PFSK-1 (cell line): ENCODE measurements at regions not wholly inside any gene's neighbourhood (a gene's known extent, or its start where the extent isn't known, plus 50 kb on each side); places are given as distances from the start of the nearest gene placed in this dataset.

Experiments
- FOXP2 ChIP-seq: optimal IDR thresholded peaks from 2 replicates; pipeline ENCODE3; 2011; ENCODE audit warnings: borderline replicate concordance, control low read depth, inconsistent platforms; ENCODE audit not compliant: insufficient read depth; ENCODE audit errors: extremely low read length, extremely low read depth
- POLR2AphosphoS5 ChIP-seq: IDR thresholded peaks from 2 replicates; pipeline ENCODE4 v1.6.1; 2012; ENCODE audit warnings: low read depth, mild to moderate bottlenecking, control low read depth, low read length, moderate library complexity
- REST ChIP-seq, 2 experiments: IDR thresholded peaks; 2 replicates each; pipeline versions ENCODE4 v1.6.1 to v1.8.0; 2011 to 2012; ENCODE audit warnings: low read depth in 2 of 2, low read length in 2 of 2, control low read depth in 1 of 2, inconsistent platforms in 1 of 2, mild to moderate bottlenecking in 1 of 2, moderate library complexity in 1 of 2; ENCODE audit not compliant: insufficient read depth in 1 of 2
- SIN3A ChIP-seq: IDR thresholded peaks from 2 replicates; pipeline ENCODE4 v1.6.1; 2012; ENCODE audit warnings: mild to moderate bottlenecking, low read length, moderate library complexity, borderline replicate concordance; ENCODE audit not compliant: insufficient read depth
- TAF1 ChIP-seq: IDR thresholded peaks from 2 replicates; pipeline ENCODE4 v1.6.1; 2012; ENCODE audit warnings: low read length, control low read depth, borderline replicate concordance; ENCODE audit not compliant: insufficient read depth

- TF ChIP-seq FOXP2 (no peak), POLR2AphosphoS5 (no peak), TAF1 (no peak), REST (IDR thresholded peaks at IDR 0.05; ENCODE audit: insufficient read depth in 1 of 2, low read depth in 2 of 2, low read length in 2 of 2) (no peak)
Measured at GRCh38 chr9:89760123-89760522, 155.3 kb downstream of the GADD45G start.

- TF ChIP-seq REST (IDR thresholded peaks at IDR 0.05; ENCODE audit: insufficient read depth in 1 of 2, low read depth in 2 of 2, low read length in 2 of 2) = no peak
- no peak for TF ChIP-seq POLR2AphosphoS5
- TF ChIP-seq SIN3A = no peak
- TF ChIP-seq TAF1 = no peak
Measured at GRCh38 chr9:89764217-89764616, 159.4 kb downstream of the GADD45G start.

- TF ChIP-seq POLR2AphosphoS5 (no peak), TAF1 (no peak), SIN3A (no peak), REST (IDR thresholded peaks at IDR 0.05; ENCODE audit: insufficient read depth in 1 of 2, low read depth in 2 of 2, low read length in 2 of 2) (no peak), FOXP2 (no peak)
Measured at GRCh38 chr9:89765211-89765946, 160.6 kb downstream of the GADD45G start.

GRCh38 chr9:89766991-89767390 lies 162.2 kb downstream of the GADD45G start:
- no peak for TF ChIP-seq FOXP2
- no peak for TF ChIP-seq REST (IDR thresholded peaks at IDR 0.05; ENCODE audit: insufficient read depth in 1 of 2, low read depth in 2 of 2, low read length in 2 of 2)
- no peak for TF ChIP-seq TAF1
- TF ChIP-seq POLR2AphosphoS5 = no peak
- TF ChIP-seq SIN3A = no peak

GRCh38 chr9:89768051-89768450 lies 163.2 kb downstream of the GADD45G start:
- TF ChIP-seq FOXP2 (no peak), REST (IDR thresholded peaks at IDR 0.05; ENCODE audit: insufficient read depth in 1 of 2, low read depth in 2 of 2, low read length in 2 of 2) (no peak), TAF1 (no peak), SIN3A (no peak), POLR2AphosphoS5 (no peak)
